ENCODE measurements at regions not wholly inside any gene's neighbourhood (a gene's known extent, or its start where the extent isn't known, plus 50 kb on each side); places are given as distances from the start of the nearest gene placed in this dataset.

DNA sequence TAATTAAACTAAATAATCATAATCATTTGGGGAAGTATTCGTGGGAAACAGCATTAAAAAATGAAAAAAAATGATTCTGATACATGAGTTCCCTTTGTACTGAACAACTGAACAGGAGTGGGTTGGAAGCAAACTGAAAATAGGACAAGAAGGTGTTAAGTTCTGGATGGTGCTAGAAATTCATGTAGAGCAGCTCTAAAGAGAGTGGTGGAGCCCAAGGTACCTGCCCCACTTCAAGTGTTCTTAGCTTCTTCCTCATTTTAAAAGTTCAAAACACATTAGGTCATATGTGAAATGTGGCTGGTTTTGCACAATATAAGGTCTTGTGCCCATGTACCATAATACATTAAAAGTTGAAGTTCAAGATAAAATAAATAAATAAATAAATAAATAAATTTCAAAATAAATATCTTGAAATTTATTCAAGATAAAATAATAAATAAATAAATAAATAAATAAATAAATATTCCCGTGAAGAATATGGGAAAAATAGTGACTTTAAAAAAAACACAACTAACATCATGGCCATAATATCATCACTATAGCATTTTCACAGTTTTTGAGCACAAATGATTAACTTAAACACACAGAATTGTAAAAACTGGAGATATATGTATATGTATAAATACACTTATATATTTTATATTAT lies 191.5 kb upstream of the PRKD1 start:
- TF ChIP-seq JUN (IDR thresholded peaks at IDR 0.05) (no peak), RFX5 (IDR thresholded peaks at IDR 0.05) (no peak), NFE2L2 (conservative IDR thresholded peaks at IDR 0.05; ENCODE audit: low read length) (no peak), POLR2AphosphoS2 (conservative IDR thresholded peaks at IDR 0.05; ENCODE audit: low read length) (no peak), CEBPB (IDR thresholded peaks at IDR 0.05) (no peak), RCOR1 (IDR thresholded peaks at IDR 0.05; ENCODE audit: low read depth, low read length) (no peak), CHD2 (IDR thresholded peaks at IDR 0.05; ENCODE audit: low read length, partially characterized antibody) (no peak)
- TF ChIP-seq, protein P1, sequence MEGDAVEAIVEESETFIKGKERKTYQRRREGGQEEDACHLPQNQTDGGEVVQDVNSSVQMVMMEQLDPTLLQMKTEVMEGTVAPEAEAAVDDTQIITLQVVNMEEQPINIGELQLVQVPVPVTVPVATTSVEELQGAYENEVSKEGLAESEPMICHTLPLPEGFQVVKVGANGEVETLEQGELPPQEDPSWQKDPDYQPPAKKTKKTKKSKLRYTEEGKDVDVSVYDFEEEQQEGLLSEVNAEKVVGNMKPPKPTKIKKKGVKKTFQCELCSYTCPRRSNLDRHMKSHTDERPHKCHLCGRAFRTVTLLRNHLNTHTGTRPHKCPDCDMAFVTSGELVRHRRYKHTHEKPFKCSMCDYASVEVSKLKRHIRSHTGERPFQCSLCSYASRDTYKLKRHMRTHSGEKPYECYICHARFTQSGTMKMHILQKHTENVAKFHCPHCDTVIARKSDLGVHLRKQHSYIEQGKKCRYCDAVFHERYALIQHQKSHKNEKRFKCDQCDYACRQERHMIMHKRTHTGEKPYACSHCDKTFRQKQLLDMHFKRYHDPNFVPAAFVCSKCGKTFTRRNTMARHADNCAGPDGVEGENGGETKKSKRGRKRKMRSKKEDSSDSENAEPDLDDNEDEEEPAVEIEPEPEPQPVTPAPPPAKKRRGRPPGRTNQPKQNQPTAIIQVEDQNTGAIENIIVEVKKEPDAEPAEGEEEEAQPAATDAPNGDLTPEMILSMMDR (IDR thresholded peaks at IDR 0.05), result no peak
